ENCODE measurements at regions not wholly inside any gene's neighbourhood (a gene's known extent, or its start where the extent isn't known, plus 50 kb on each side); places are given as distances from the start of the nearest gene placed in this dataset.

DNA sequence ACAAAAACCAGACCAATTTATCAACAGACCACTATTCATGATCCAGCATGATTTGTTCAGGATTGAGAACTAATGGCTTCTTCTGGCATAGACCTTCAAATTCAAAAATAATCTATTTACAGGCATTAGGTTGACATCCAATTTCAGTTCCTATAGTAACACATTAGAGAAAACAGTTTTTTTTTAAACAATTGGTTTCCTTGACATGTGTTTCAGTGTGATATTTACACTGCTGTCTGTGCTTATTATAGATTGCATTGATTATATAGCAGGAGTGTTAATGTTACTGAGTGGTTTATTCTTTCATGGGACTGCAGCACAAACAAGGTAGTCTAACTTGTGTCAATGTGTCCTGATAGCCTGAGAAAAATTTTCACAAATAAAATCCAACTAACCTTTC lies 579.3 kb downstream of the PLOD2 start:
- Mint-ChIP-seq H3K4me1 (no peaks in the 10 kb centered on the region), H3K27ac (no peak overlapping the region), H3K36me3 (ENCODE audit: low read depth) (no peaks in the 10 kb centered on the region), H3K27me3 (no peaks in the 10 kb centered on the region), H3K4me3 (no peak overlapping the region)
- no peaks in the 10 kb centered on the region for H3K9me3 ChIP-seq (ENCODE audit: control insufficient read depth, low read length, poor library complexity, severe bottlenecking)
- DNase-seq (no peak), ATAC-seq (no peak)

DNA sequence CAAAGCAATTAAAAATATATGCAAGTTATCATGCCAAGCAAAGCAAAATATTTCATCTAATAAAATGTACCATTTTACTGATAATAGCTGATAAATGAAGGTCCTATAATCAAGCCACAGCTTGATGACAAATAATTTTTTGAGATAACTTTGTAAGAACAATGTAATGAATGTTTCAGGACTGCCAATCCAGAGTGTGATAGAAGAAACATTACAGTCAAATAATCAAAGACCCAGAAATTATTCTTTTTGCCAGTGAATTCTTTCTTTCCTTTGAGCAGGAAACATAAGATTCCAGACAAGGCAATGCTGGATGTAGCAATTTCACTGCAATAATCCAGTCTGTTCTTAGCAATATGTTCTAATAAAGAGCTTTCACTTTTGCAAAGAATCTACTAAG lies 556.1 kb downstream of the PLOD2 start:
- DNase-seq, result no peak
- no peak overlapping the region for H3K4me3 Mint-ChIP-seq
- no peaks in the 10 kb centered on the region for H3K36me3 Mint-ChIP-seq (ENCODE audit: low read depth)
- no peak for ATAC-seq
- no peaks in the 10 kb centered on the region for H3K9me3 ChIP-seq (ENCODE audit: control insufficient read depth, low read length, poor library complexity, severe bottlenecking)
- H3K27me3 Mint-ChIP-seq, result no peaks in the 10 kb centered on the region
- H3K27ac Mint-ChIP-seq, result no peak overlapping the region
- H3K4me1 Mint-ChIP-seq, result no peaks in the 10 kb centered on the region

GRCh38 chr3:145620002-145620401 lies 541.0 kb downstream of the PLOD2 start:
- H3K27me3 Mint-ChIP-seq, result no peaks in the 10 kb centered on the region
- no peaks in the 10 kb centered on the region for H3K9me3 ChIP-seq (ENCODE audit: control insufficient read depth, low read length, poor library complexity, severe bottlenecking)
- ATAC-seq (no peak), DNase-seq (no peak)
- no peaks in the 10 kb centered on the region for H3K4me1 Mint-ChIP-seq
- no peaks in the 10 kb centered on the region for H3K36me3 Mint-ChIP-seq (ENCODE audit: low read depth)
- H3K4me3 Mint-ChIP-seq, result no peak overlapping the region
- no peak overlapping the region for H3K27ac Mint-ChIP-seq

GRCh38 chr3:145620486-145620885 lies 540.5 kb downstream of the PLOD2 start:
- no peaks in the 10 kb centered on the region for H3K9me3 ChIP-seq (ENCODE audit: control insufficient read depth, low read length, poor library complexity, severe bottlenecking)

GRCh38 chr3:145623349-145623748 lies 537.6 kb downstream of the PLOD2 start:
- no peak overlapping the region for H3K27ac Mint-ChIP-seq
- no peaks in the 10 kb centered on the region for H3K27me3 Mint-ChIP-seq
- ATAC-seq (no peak), DNase-seq (no peak)
- no peaks in the 10 kb centered on the region for H3K9me3 ChIP-seq (ENCODE audit: control insufficient read depth, low read length, poor library complexity, severe bottlenecking)
- no peak overlapping the region for H3K4me3 Mint-ChIP-seq
- H3K4me1 Mint-ChIP-seq, result no peaks in the 10 kb centered on the region
- H3K36me3 Mint-ChIP-seq (ENCODE audit: low read depth), result no peaks in the 10 kb centered on the region

More at GRCh38 chr3:145620486-145620885, 540.5 kb downstream of the PLOD2 start:
- H3K27ac Mint-ChIP-seq, result no peak overlapping the region
- H3K4me3 Mint-ChIP-seq, result no peak overlapping the region
- no peak for DNase-seq
- no peaks in the 10 kb centered on the region for H3K36me3 Mint-ChIP-seq (ENCODE audit: low read depth)
- no peaks in the 10 kb centered on the region for H3K4me1 Mint-ChIP-seq
- ATAC-seq, result no peak
- no peaks in the 10 kb centered on the region for H3K27me3 Mint-ChIP-seq

GRCh38 chr3:145628211-145628610 lies 532.8 kb downstream of the PLOD2 start:
- no peak for DNase-seq
- no peak overlapping the region for H3K27ac Mint-ChIP-seq
- no peak for ATAC-seq
- no peak overlapping the region for H3K4me3 Mint-ChIP-seq
- no peaks in the 10 kb centered on the region for H3K36me3 Mint-ChIP-seq (ENCODE audit: low read depth)
- H3K4me1 Mint-ChIP-seq, result no peaks in the 10 kb centered on the region
- no peaks in the 10 kb centered on the region for H3K9me3 ChIP-seq (ENCODE audit: control insufficient read depth, low read length, poor library complexity, severe bottlenecking)
- H3K27me3 Mint-ChIP-seq, result no peaks in the 10 kb centered on the region

DNA sequence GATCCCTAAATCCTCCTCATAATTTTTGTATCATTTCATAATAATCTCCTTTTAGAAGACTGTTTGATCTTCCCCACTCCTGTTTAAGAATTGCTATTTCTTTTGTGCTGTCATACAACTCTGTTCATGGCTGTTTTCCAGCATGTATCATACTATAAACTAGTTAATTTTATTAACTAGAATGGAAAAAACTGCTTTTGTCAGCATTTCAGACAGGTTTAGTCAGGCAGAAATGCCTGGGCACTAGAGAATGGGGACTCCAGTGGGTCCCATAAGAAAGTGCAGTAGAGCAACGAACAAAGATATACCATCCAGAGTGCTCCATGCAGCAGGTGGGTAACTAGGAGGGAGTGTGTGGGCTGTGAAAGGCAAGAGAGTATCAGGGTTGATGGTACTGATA lies 523.9 kb downstream of the PLOD2 start:
- Mint-ChIP-seq H3K4me1 (no peaks in the 10 kb centered on the region), H3K4me3 (no peak overlapping the region)

GRCh38 chr3:145639003-145639606 lies 521.9 kb downstream of the PLOD2 start:
- no peaks in the 10 kb centered on the region for H3K9me3 ChIP-seq (ENCODE audit: control insufficient read depth, low read length, poor library complexity, severe bottlenecking)
- no peak for DNase-seq
- H3K27me3 Mint-ChIP-seq, result no peaks in the 10 kb centered on the region
- H3K4me1 Mint-ChIP-seq, result no peaks in the 10 kb centered on the region
- H3K4me3 Mint-ChIP-seq, result no peak overlapping the region
- H3K36me3 Mint-ChIP-seq (ENCODE audit: low read depth), result no peaks in the 10 kb centered on the region
- H3K27ac Mint-ChIP-seq, result no peak overlapping the region
- ATAC-seq, result no peak

More for the DNA sequence above, 523.9 kb downstream of the PLOD2 start:
- Mint-ChIP-seq H3K36me3 (ENCODE audit: low read depth) (no peaks in the 10 kb centered on the region), H3K27ac (no peak overlapping the region), H3K27me3 (no peaks in the 10 kb centered on the region)
- DNase-seq (no peak), ATAC-seq (no peak)
- no peaks in the 10 kb centered on the region for H3K9me3 ChIP-seq (ENCODE audit: control insufficient read depth, low read length, poor library complexity, severe bottlenecking)

DNA sequence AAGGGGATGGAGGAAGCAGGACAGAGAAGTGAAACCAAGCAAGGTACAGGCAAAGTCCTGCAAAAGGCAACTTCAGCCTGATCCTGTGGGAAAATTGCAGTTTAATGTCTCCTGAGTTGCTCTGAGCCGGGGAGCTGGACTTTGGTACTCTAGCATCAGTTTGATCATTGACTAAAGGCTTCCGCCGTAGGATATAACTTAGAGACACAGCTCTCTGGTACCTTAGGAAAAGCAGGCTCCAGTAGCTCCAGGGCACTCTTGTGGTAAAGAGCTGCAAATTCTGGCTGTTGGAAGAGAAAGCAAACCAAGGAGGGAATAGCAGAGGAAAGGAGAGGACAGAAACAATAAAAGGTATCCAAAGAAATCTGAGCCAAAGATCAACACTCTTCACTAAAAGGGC lies 521.1 kb downstream of the PLOD2 start:
- H3K27ac Mint-ChIP-seq, result no peak overlapping the region

GRCh38 chr3:145648396-145648795 lies 512.6 kb downstream of the PLOD2 start:
- Mint-ChIP-seq H3K4me3 (no peak overlapping the region), H3K36me3 (ENCODE audit: low read depth) (no peaks in the 10 kb centered on the region), H3K27me3 (no peaks in the 10 kb centered on the region), H3K4me1 (no peaks in the 10 kb centered on the region), H3K27ac (no peak overlapping the region)
- no peak for ATAC-seq
- no peaks in the 10 kb centered on the region for H3K9me3 ChIP-seq (ENCODE audit: control insufficient read depth, low read length, poor library complexity, severe bottlenecking)
- no peak for DNase-seq

More for the DNA sequence above, 521.1 kb downstream of the PLOD2 start:
- Mint-ChIP-seq H3K4me3 (no peak overlapping the region), H3K4me1 (no peaks in the 10 kb centered on the region), H3K27me3 (no peaks in the 10 kb centered on the region), H3K36me3 (ENCODE audit: low read depth) (no peaks in the 10 kb centered on the region)
- DNase-seq, result no peak
- no peak for ATAC-seq
- no peaks in the 10 kb centered on the region for H3K9me3 ChIP-seq (ENCODE audit: control insufficient read depth, low read length, poor library complexity, severe bottlenecking)

- Mint-ChIP-seq H3K4me1 (no peaks in the 10 kb centered on the region), H3K27ac (no peak overlapping the region), H3K27me3 (no peaks in the 10 kb centered on the region), H3K4me3 (no peak overlapping the region), H3K36me3 (ENCODE audit: low read depth) (no peaks in the 10 kb centered on the region)
- no peaks in the 10 kb centered on the region for H3K9me3 ChIP-seq (ENCODE audit: control insufficient read depth, low read length, poor library complexity, severe bottlenecking)
- DNase-seq, result no peak
- no peak for ATAC-seq
Observed at GRCh38 chr3:145649368-145649887, 511.6 kb downstream of the PLOD2 start.

DNA sequence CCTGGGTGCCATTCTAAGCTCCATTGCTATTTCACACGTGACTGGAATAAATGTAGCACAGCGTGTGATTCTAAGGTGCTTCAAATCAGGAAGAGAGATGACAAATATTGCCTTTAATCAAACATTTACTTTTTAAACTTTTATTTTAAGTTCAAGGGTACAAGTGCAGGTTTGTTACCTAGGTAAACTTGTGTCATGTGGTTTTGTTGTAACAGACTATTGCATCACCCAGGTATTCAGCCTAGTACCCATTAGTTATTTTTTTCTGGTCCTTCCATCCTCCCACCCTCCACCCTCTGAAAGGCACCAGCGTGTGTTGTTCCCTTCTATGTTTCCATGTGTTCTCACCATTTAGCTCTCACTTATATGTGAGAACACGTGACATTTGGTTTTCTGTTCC lies 510.8 kb downstream of the PLOD2 start:
- DNase-seq (no peak), ATAC-seq (no peak)
- no peak overlapping the region for H3K4me3 Mint-ChIP-seq
- no peaks in the 10 kb centered on the region for H3K9me3 ChIP-seq (ENCODE audit: control insufficient read depth, low read length, poor library complexity, severe bottlenecking)
- H3K27me3 Mint-ChIP-seq, result no peaks in the 10 kb centered on the region
- H3K27ac Mint-ChIP-seq, result no peak overlapping the region
- no peaks in the 10 kb centered on the region for H3K36me3 Mint-ChIP-seq (ENCODE audit: low read depth)
- no peaks in the 10 kb centered on the region for H3K4me1 Mint-ChIP-seq

DNA sequence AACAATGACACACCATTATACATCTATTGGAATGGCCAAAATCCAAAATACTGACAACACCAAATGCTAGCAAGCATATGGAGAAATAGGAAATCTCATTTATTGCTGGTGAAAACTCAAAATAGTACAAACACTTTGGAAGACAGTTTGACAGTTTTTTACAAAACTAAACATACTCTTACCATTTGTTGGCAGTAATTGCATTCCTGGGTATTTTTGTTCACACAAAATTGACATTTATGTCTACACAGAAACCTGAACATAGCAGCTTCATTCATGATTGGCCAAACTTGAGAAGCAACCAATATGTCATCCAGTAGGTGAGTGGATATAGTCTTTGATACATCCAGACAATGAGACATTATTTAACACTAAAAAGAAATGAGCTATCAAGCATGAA lies 489.9 kb downstream of the PLOD2 start:
- Mint-ChIP-seq H3K27me3 (no peaks in the 10 kb centered on the region), H3K4me1 (no peaks in the 10 kb centered on the region), H3K36me3 (ENCODE audit: low read depth) (no peaks in the 10 kb centered on the region), H3K4me3 (no peak overlapping the region), H3K27ac (no peak overlapping the region)
- ATAC-seq, result no peak
- H3K9me3 ChIP-seq (ENCODE audit: control insufficient read depth, low read length, poor library complexity, severe bottlenecking), result no peaks in the 10 kb centered on the region
- no peak for DNase-seq

DNA sequence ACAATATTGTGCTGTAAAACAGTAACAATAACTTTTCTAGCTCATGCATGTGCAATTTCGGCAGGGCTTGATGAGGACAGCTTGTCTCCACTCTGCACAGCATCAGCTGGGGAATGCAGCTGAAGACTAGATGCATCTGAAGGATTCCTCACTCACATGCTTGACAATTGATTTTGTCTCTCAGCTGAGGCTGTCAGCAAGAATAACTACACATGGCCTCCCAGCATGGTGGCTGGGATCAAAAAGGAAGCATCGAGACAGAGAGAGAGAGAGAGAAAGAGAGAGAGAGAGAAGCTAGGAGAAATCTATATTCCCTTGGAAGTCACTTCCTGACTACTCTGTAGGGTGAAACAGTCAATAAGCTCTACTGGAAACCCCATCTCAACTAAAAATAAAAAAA lies 487.1 kb downstream of the PLOD2 start:
- Mint-ChIP-seq H3K4me1 (no peaks in the 10 kb centered on the region), H3K27ac (no peak overlapping the region), H3K4me3 (no peak overlapping the region), H3K27me3 (no peaks in the 10 kb centered on the region), H3K36me3 (ENCODE audit: low read depth) (no peaks in the 10 kb centered on the region)
- DNase-seq (no peak), ATAC-seq (no peak)
- no peaks in the 10 kb centered on the region for H3K9me3 ChIP-seq (ENCODE audit: control insufficient read depth, low read length, poor library complexity, severe bottlenecking)

Measured in T-helper 17 cell (primary cell).